GM21786 (cell line): ENCODE measurements at regions not wholly inside any gene's neighbourhood (a gene's known extent, or its start where the extent isn't known, plus 50 kb on each side); places are given as distances from the start of the nearest gene placed in this dataset.
"Not testable (repeated sequence)": the region's sequence is repeated elsewhere in the genome, so short reads cannot be mapped to it uniquely, and the experiment has no call there.

ENCODE experiments used
- ATAC-seq: cut with Tn5 transposase; IDR thresholded peaks from one replicate; pipeline ENCODE4 v1.9.1; 2021; ENCODE audit not compliant: unreplicated experiment

- no peak for ATAC-seq
These were observed 118.8 kb upstream of the AFDN start for GRCh38 chr6:167707686-167708500.

GRCh38 chr6:167708501-167709094 is 118.1 kb upstream of the AFDN start:
- no peak for ATAC-seq

GRCh38 chr6:167709196-167709595 is 117.5 kb upstream of the AFDN start:
- ATAC-seq, result no peak

- ATAC-seq, result not testable (repeated sequence)
These were observed 116.9 kb upstream of the AFDN start for GRCh38 chr6:167709776-167710336.

- ATAC-seq, result no peak
These were observed 116.3 kb upstream of the AFDN start for GRCh38 chr6:167710363-167710920.

- no peak for ATAC-seq
These were observed 115.5 kb upstream of the AFDN start for GRCh38 chr6:167711211-167711610.

- ATAC-seq, result no peak
These were observed 114.7 kb upstream of the AFDN start for GRCh38 chr6:167711768-167712730.

- no peak for ATAC-seq
These were observed 113.8 kb upstream of the AFDN start for GRCh38 chr6:167712731-167713475.

- ATAC-seq, result no peak
These were observed 112.6 kb upstream of the AFDN start for GRCh38 chr6:167714152-167714551.

GRCh38 chr6:167717455-167717854 is 109.3 kb upstream of the AFDN start:
- ATAC-seq, result no peak

- ATAC-seq, result no peak
These were observed 108.8 kb upstream of the AFDN start for GRCh38 chr6:167717867-167718266.

- ATAC-seq, result no peak
These were observed 106.8 kb upstream of the AFDN start for GRCh38 chr6:167719920-167720319.

- ATAC-seq, result no peak
These were observed 106.0 kb upstream of the AFDN start for GRCh38 chr6:167720456-167721285.

GRCh38 chr6:167721291-167721690 is 105.4 kb upstream of the AFDN start:
- ATAC-seq, result no peak

- no peak for ATAC-seq
These were observed 103.9 kb upstream of the AFDN start for GRCh38 chr6:167722634-167723309.

- ATAC-seq, result no peak
These were observed 100.6 kb upstream of the AFDN start for GRCh38 chr6:167726043-167726621.

GRCh38 chr6:167730441-167730840 is 96.3 kb upstream of the AFDN start:
- ATAC-seq, result no peak

- no peak for ATAC-seq
These were observed 95.5 kb upstream of the AFDN start for GRCh38 chr6:167731216-167731615.
